ENCODE measurements at regions not wholly inside any gene's neighbourhood (a gene's known extent, or its start where the extent isn't known, plus 50 kb on each side); places are given as distances from the start of the nearest gene placed in this dataset.

DNA sequence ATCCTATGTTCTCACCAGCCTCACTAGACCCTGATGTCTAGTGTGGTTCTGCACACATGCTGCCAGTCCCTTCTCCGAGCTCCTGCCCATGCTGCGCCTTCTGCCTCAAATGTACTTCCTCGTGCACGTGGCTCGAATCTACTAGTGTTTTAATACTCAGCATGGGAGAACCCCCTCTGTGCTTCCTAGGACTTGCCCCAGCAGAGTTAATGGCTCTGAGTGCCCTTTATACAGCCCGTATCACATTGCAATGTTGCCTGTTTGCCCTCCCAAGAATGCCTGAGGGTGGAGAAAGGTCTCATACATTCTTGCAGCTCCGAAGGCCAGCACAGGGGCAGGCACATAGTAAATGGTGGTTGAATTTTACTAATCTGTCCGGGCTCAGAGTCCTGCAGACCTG, 190.8 kb upstream of the NLRP1 start:
- TF ChIP-seq, protein P1, sequence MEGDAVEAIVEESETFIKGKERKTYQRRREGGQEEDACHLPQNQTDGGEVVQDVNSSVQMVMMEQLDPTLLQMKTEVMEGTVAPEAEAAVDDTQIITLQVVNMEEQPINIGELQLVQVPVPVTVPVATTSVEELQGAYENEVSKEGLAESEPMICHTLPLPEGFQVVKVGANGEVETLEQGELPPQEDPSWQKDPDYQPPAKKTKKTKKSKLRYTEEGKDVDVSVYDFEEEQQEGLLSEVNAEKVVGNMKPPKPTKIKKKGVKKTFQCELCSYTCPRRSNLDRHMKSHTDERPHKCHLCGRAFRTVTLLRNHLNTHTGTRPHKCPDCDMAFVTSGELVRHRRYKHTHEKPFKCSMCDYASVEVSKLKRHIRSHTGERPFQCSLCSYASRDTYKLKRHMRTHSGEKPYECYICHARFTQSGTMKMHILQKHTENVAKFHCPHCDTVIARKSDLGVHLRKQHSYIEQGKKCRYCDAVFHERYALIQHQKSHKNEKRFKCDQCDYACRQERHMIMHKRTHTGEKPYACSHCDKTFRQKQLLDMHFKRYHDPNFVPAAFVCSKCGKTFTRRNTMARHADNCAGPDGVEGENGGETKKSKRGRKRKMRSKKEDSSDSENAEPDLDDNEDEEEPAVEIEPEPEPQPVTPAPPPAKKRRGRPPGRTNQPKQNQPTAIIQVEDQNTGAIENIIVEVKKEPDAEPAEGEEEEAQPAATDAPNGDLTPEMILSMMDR (optimal IDR thresholded peaks at IDR 0.05 in 1 of 3, IDR thresholded peaks at IDR 0.05 in 1 of 3, conservative IDR thresholded peaks at IDR 0.05 in 1 of 3; ENCODE audit: extremely low read depth in 1 of 3, insufficient read depth in 2 of 3, low read length in 3 of 3), result no peak
- no peak for TF ChIP-seq EZH2 (IDR thresholded peaks at IDR 0.05; ENCODE audit: low read length)
- peaks cover 7% of the 10 kb centered on the region for H4K20me1 ChIP-seq (ENCODE audit: control insufficient read depth, extremely low read depth, insufficient read depth, low read length)
- DNase-seq (ENCODE audit: low read depth, low spot score) (no peak), FAIRE-seq (no peak)
- H3K27ac ChIP-seq (ENCODE audit: control insufficient read depth, insufficient read depth, low read length), result no peak overlapping the region
- peaks cover 6% of the 10 kb centered on the region for H3K9me3 ChIP-seq (ENCODE audit: control insufficient read depth, low read depth, low read length)
- H3K4me1 ChIP-seq (ENCODE audit: control insufficient read depth, extremely low read depth, insufficient read depth, low read length), result peaks cover 8% of the 10 kb centered on the region
- no peaks in the 10 kb centered on the region for H3K79me2 ChIP-seq (ENCODE audit: control insufficient read depth, insufficient read depth, low read length)
- dilution Hi-C loops (cut with MboI; ENCODE audit: extremely low pct_ligation_motif_present, low sequenced_read_pairs), result no loop called here
- H3K9me1 ChIP-seq (ENCODE audit: control insufficient read depth, extremely low read depth, insufficient read depth, low read length), result no peaks in the 10 kb centered on the region
- no peaks in the 10 kb centered on the region for H3K36me3 ChIP-seq (ENCODE audit: control insufficient read depth in 2 of 2, extremely low read depth in 1 of 2, insufficient read depth in 2 of 2, low read length in 2 of 2)
- H3K9ac ChIP-seq (ENCODE audit: control insufficient read depth, extremely low read depth, insufficient read depth, low read length), result no peak overlapping the region
- no peak overlapping the region for H2AFZ ChIP-seq (ENCODE audit: control insufficient read depth, low read length)
- no peak overlapping the region for H3K4me2 ChIP-seq (ENCODE audit: control insufficient read depth, extremely low read depth, insufficient read depth, low read depth, low read length)
- H3K4me3 ChIP-seq (ENCODE audit: control insufficient read depth in 2 of 3, extremely low read depth in 1 of 3, insufficient read depth in 2 of 3, low read depth in 1 of 3, low read length in 3 of 3), result no peak overlapping the region
- H3K27me3 ChIP-seq (ENCODE audit: control insufficient read depth, extremely low read depth, insufficient read depth, low read length), result peaks cover 71% of the 10 kb centered on the region

DNA sequence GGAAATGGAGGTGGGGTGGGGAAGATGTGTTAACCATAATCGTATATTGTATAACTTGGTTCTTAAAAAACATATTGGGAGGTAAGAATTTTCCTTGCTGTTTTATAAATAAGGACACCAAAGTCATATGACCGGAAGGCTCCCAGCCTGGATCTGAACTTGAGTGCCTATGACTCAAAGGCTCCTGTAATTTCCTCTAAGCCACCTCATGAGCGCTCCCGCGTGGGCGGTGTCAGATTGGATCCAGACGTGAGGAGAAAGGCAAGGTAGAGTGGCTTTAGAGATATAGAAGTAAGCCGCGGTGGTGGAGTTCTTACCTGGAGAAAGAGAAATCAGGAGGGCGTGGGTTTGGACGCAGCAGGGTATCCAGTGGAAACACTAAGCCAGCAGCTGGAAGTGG, 196.2 kb upstream of the NLRP1 start:
- no peak overlapping the region for H2AFZ ChIP-seq (ENCODE audit: control insufficient read depth, low read length)
- H3K4me2 ChIP-seq (ENCODE audit: control insufficient read depth, extremely low read depth, insufficient read depth, low read depth, low read length), result no peak overlapping the region
- no peak overlapping the region for H3K4me3 ChIP-seq (ENCODE audit: control insufficient read depth in 2 of 3, extremely low read depth in 1 of 3, insufficient read depth in 2 of 3, low read depth in 1 of 3, low read length in 3 of 3)
- no peak overlapping the region for H3K9ac ChIP-seq (ENCODE audit: control insufficient read depth, extremely low read depth, insufficient read depth, low read length)
- peaks cover 59% of the 10 kb centered on the region for H3K27me3 ChIP-seq (ENCODE audit: control insufficient read depth, extremely low read depth, insufficient read depth, low read length)
- H3K79me2 ChIP-seq (ENCODE audit: control insufficient read depth, insufficient read depth, low read length), result no peaks in the 10 kb centered on the region
- DNase-seq (ENCODE audit: low read depth, low spot score) (no peak), FAIRE-seq (no peak)
- no peak for TF ChIP-seq EZH2 (IDR thresholded peaks at IDR 0.05; ENCODE audit: low read length)
- TF ChIP-seq, protein P1 (optimal IDR thresholded peaks at IDR 0.05 in 1 of 3, IDR thresholded peaks at IDR 0.05 in 1 of 3, conservative IDR thresholded peaks at IDR 0.05 in 1 of 3; ENCODE audit: extremely low read depth in 1 of 3, insufficient read depth in 2 of 3, low read length in 3 of 3), result no peak
- no peaks in the 10 kb centered on the region for H3K36me3 ChIP-seq (ENCODE audit: control insufficient read depth in 2 of 2, extremely low read depth in 1 of 2, insufficient read depth in 2 of 2, low read length in 2 of 2)
- peaks cover 4% of the 10 kb centered on the region for H4K20me1 ChIP-seq (ENCODE audit: control insufficient read depth, extremely low read depth, insufficient read depth, low read length)
- dilution Hi-C loops (cut with MboI; ENCODE audit: extremely low pct_ligation_motif_present, low sequenced_read_pairs), result no loop called here
- no peaks in the 10 kb centered on the region for H3K9me1 ChIP-seq (ENCODE audit: control insufficient read depth, extremely low read depth, insufficient read depth, low read length)
- H3K4me1 ChIP-seq (ENCODE audit: control insufficient read depth, extremely low read depth, insufficient read depth, low read length), result peaks cover 8% of the 10 kb centered on the region
- H3K27ac ChIP-seq (ENCODE audit: control insufficient read depth, insufficient read depth, low read length), result no peak overlapping the region
- peaks cover 4% of the 10 kb centered on the region for H3K9me3 ChIP-seq (ENCODE audit: control insufficient read depth, low read depth, low read length)

Data from keratinocyte (primary cell).